Trophoblast cell (in vitro differentiated cells and primary cell): ENCODE measurements at regions not wholly inside any gene's neighbourhood (a gene's known extent, or its start where the extent isn't known, plus 50 kb on each side); places are given as distances from the start of the nearest gene placed in this dataset.

Experiments used
- DNase-seq, 2 donors: peaks; one replicate each; pipeline ENCODE4 v3.0.0-alpha.2; 2016
- H2AFZ ChIP-seq: 2 replicates; pipeline ENCODE4 v1.6.1; 2013; ENCODE audit warnings: low read length, moderate library complexity, mild to moderate bottlenecking; ENCODE audit not compliant: insufficient read depth, poor library complexity
- H2AK5ac ChIP-seq: 2 replicates; pipeline ENCODE4 v1.6.1; 2013; ENCODE audit warnings: mild to moderate bottlenecking, low read length
- H2BK120ac ChIP-seq: 2 replicates; pipeline ENCODE4 v1.6.1; 2013; ENCODE audit warnings: low read length, mild to moderate bottlenecking, moderate library complexity; ENCODE audit not compliant: insufficient read depth, poor library complexity
- H2BK12ac ChIP-seq: 2 replicates; pipeline ENCODE4 v1.6.1; 2013; ENCODE audit warnings: mild to moderate bottlenecking, low read length, moderate library complexity
- H2BK5ac ChIP-seq: 2 replicates; pipeline ENCODE4 v1.6.1; 2013; ENCODE audit warnings: low read length, low read depth, moderate library complexity, mild to moderate bottlenecking; ENCODE audit not compliant: poor library complexity
- H3K14ac ChIP-seq: 2 replicates; pipeline ENCODE4 v1.6.1; 2013; ENCODE audit warnings: mild to moderate bottlenecking, low read length
- H3K18ac ChIP-seq: 2 replicates; pipeline ENCODE4 v1.6.1; 2013; ENCODE audit warnings: mild to moderate bottlenecking, low read length
- H3K23ac ChIP-seq: 2 replicates; pipeline ENCODE4 v1.6.1; 2013; ENCODE audit warnings: low read length
- H3K27ac ChIP-seq: 2 replicates; pipeline ENCODE4 v1.5.1; 2013; ENCODE audit warnings: low read depth, mild to moderate bottlenecking, inconsistent platforms, low read length, moderate library complexity
- H3K27me3 ChIP-seq: 2 replicates; pipeline ENCODE4 v1.6.1; 2013; ENCODE audit warnings: inconsistent platforms, mild to moderate bottlenecking, low read length, moderate library complexity; ENCODE audit not compliant: insufficient read depth
- H3K36me3 ChIP-seq, 2 experiments: 1 replicate in 1 of 2; 2 replicates in 1 of 2; pipeline ENCODE4 v1.6.1; 2013; ENCODE audit warnings: low read length in 2 of 2, mild to moderate bottlenecking in 2 of 2, moderate library complexity in 1 of 2; ENCODE audit not compliant: insufficient read depth in 2 of 2, control insufficient read depth in 1 of 2
- H3K4ac ChIP-seq: 2 replicates; pipeline ENCODE4 v1.6.1; 2013; ENCODE audit warnings: low read depth, mild to moderate bottlenecking, low read length, moderate library complexity
- H3K4me1 ChIP-seq, 2 experiments: 1 replicate in 1 of 2; 2 replicates in 1 of 2; pipeline ENCODE4 v1.6.1; 2013; ENCODE audit warnings: low read length in 2 of 2, mild to moderate bottlenecking in 2 of 2, moderate library complexity in 1 of 2; ENCODE audit not compliant: insufficient read depth in 2 of 2, control insufficient read depth in 1 of 2
- H3K4me2 ChIP-seq: 2 replicates; pipeline ENCODE4 v1.6.1; 2013; ENCODE audit warnings: inconsistent platforms, mild to moderate bottlenecking, low read length, moderate library complexity
- H3K4me3 ChIP-seq: 2 replicates; pipeline ENCODE4 v1.5.1; 2013; ENCODE audit warnings: mild to moderate bottlenecking, low read depth, low read length, inconsistent platforms
- H3K79me1 ChIP-seq: one replicate; pipeline ENCODE4 v1.6.1; 2013; ENCODE audit warnings: low read length
- H3K79me2 ChIP-seq: 2 replicates; pipeline ENCODE4 v1.6.1; 2013; ENCODE audit warnings: low read length, mild to moderate bottlenecking; ENCODE audit not compliant: control insufficient read depth, insufficient read depth, poor library complexity
- H3K9ac ChIP-seq: 2 replicates; pipeline ENCODE4 v1.6.1; 2013; ENCODE audit warnings: mild to moderate bottlenecking, low read length
- H3K9me3 ChIP-seq: 2 replicates; pipeline ENCODE4 v1.6.1; 2013; ENCODE audit warnings: low read depth, mild to moderate bottlenecking, control low read depth, inconsistent platforms, low read length; ENCODE audit not compliant: insufficient read depth
- H4K12ac ChIP-seq: 2 replicates; pipeline ENCODE4 v1.6.1; 2013; ENCODE audit warnings: low read depth, mild to moderate bottlenecking, low read length, moderate library complexity
- H4K8ac ChIP-seq: 2 replicates; pipeline ENCODE4 v1.6.1; 2013; ENCODE audit warnings: low read depth, mild to moderate bottlenecking, low read length, moderate library complexity
- H4K91ac ChIP-seq: one replicate; pipeline ENCODE4 v1.6.1; 2013; ENCODE audit warnings: low read depth, mild to moderate bottlenecking, low read length, moderate library complexity
- whole genome bisulfite sequencing: extraction: QIAGEN DNeasy Blood & Tissue Kit; methylation state at CpG from one replicate; pipeline ENCODE4 v1.1.7; 2013; ENCODE audit warnings: missing lambda C conversion rate; ENCODE audit not compliant: insufficient read length, insufficient coverage; ENCODE audit errors: extremely low coverage; 5-methylcytosine and 5-hydroxymethylcytosine counted together

GRCh38 chr5:1692381-1692780, 107.3 kb downstream of the MRPL36 start:
- H3K4me1 ChIP-seq = no peaks in the 10 kb centered on the region
- H3K4me2 ChIP-seq = no peak overlapping the region
- no peak overlapping the region for H3K14ac ChIP-seq
- H2AFZ ChIP-seq = no peak overlapping the region
- H3K9me3 ChIP-seq = peaks cover 7% of the 10 kb centered on the region
- H2BK120ac ChIP-seq = no peak overlapping the region
- H3K18ac ChIP-seq = no peak overlapping the region
- H3K23ac ChIP-seq = no peak overlapping the region
- H3K79me2 ChIP-seq = no peaks in the 10 kb centered on the region
- DNase-seq = no peak
- no peak overlapping the region for H2BK5ac ChIP-seq
- no peak overlapping the region for H3K9ac ChIP-seq
- H2BK12ac ChIP-seq = no peak overlapping the region
- no peak overlapping the region for H4K91ac ChIP-seq
- H4K12ac ChIP-seq = no peak overlapping the region
- H3K79me1 ChIP-seq = no peaks in the 10 kb centered on the region
- no peak overlapping the region for H2AK5ac ChIP-seq
- H3K4ac ChIP-seq = no peak overlapping the region
- no peak overlapping the region for H3K4me3 ChIP-seq
- H3K27ac ChIP-seq = no peak overlapping the region
- WGBS = no CpG with 5 or more reads among the region's 2 CpGs
- H3K36me3 ChIP-seq = no peaks in the 10 kb centered on the region
- no peaks in the 10 kb centered on the region for H3K27me3 ChIP-seq
- no peak overlapping the region for H4K8ac ChIP-seq

DNA sequence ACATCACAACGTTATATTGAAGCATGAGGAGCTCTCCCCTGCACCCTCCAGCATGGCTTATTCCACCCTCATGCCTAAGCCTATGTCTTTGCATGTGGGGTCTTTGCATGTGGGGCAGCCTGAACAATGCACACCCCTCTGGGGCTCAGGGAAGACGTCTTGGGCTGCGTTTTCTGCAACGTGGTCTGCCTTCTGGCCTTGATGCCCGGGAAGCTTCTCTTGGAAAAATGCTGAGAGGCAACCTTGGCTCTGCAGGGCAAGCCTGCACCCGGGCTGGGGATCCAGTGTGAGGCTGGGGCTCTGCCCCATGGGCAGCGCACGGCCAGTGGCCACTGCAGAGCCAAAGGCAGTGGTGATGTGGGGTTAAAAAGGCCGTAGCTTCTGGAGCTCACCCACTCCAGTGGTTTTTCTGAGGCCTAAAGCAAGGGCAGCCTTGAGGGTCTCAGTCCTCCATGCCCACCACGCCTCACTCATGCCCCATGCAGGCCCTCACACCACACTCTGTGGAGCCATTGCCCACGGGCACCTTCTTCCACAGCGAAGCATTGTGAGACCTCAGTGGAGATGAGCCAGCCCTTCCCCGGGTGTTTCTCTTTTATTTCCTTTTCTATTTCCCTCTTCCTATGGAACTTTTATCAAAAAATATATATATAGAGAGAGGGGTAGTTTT, 112.2 kb downstream of the MRPL36 start:
- H3K79me2 ChIP-seq = no peaks in the 10 kb centered on the region

DNA sequence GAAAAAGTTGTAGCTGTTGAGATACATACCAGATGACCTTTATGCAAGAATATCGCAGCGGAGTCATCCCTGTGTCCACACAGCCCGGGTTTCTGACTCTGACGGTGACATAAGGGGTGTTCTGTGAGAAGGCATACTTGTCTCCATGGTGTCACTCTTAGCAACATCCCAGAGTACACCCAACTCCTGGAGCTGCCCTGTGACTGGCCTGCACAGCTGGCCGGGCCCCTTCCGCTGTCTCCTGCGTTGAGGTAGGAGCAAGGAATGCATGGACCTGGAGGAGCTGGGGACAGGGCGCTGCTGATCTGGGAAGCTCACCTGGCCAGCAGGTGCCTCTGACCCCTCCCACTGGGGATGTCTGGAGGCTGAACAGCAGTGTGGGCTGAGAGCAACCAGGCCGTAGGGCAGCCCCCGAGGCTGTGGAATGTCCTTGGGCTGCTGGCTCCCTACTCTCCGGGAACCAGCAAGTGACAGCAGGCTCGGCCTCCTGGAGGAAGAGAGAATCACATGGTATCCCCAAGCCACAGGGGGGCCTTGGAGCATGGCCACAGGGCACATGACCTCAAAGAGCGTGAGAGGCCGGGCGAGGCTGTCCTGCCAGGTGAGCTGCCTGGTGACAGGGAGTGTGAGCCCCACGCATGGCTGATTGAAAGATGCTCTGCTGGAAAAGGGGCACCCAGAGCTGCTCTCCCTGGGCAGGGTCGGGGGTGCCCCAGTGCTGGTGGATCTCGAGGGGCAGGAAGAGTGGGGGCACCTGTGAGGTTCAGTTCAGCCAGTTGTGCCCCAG, 113.4 kb downstream of the MRPL36 start:
- Histone ChIP-seq H3K79me1 (no peaks in the 10 kb centered on the region), H3K36me3 (no peaks in the 10 kb centered on the region), H3K9me3 (peaks cover 10% of the 10 kb centered on the region), H2BK5ac (no peak overlapping the region), H3K4me2 (no peak overlapping the region), H3K79me2 (no peaks in the 10 kb centered on the region), H3K4me3 (no peak overlapping the region), H4K91ac (no peak overlapping the region), H3K9ac (no peak overlapping the region), H2AK5ac (no peak overlapping the region), H3K14ac (no peak overlapping the region), H4K8ac (no peak overlapping the region), H3K23ac (no peak overlapping the region), H2BK120ac (no peak overlapping the region), H2AFZ (no peak overlapping the region), H3K18ac (no peak overlapping the region), H3K27me3 (no peaks in the 10 kb centered on the region), H3K27ac (no peak overlapping the region), H2BK12ac (no peak overlapping the region), H3K4me1 (no peaks in the 10 kb centered on the region), H3K4ac (no peak overlapping the region), H4K12ac (no peak overlapping the region)
- no CpG with 5 or more reads among the region's 18 CpGs for WGBS
- peak; percentile 3 to 5 for DNase-seq

More for the DNA sequence above, 112.2 kb downstream of the MRPL36 start:
- Histone ChIP-seq H3K4ac (no peak overlapping the region), H3K9me3 (peaks cover 9% of the 10 kb centered on the region), H3K4me2 (no peak overlapping the region), H3K36me3 (no peaks in the 10 kb centered on the region), H2AK5ac (no peak overlapping the region), H4K8ac (no peak overlapping the region), H3K18ac (no peak overlapping the region), H2BK5ac (no peak overlapping the region), H3K27ac (no peak overlapping the region), H3K4me1 (no peaks in the 10 kb centered on the region), H3K27me3 (no peaks in the 10 kb centered on the region), H3K14ac (no peak overlapping the region), H3K79me1 (no peaks in the 10 kb centered on the region), H2BK120ac (no peak overlapping the region), H2AFZ (no peak overlapping the region), H4K12ac (no peak overlapping the region), H3K23ac (no peak overlapping the region), H3K9ac (no peak overlapping the region), H3K4me3 (no peak overlapping the region), H2BK12ac (no peak overlapping the region), H4K91ac (no peak overlapping the region)
- no peak for DNase-seq
- no CpG with 5 or more reads among the region's 13 CpGs for WGBS

DNA sequence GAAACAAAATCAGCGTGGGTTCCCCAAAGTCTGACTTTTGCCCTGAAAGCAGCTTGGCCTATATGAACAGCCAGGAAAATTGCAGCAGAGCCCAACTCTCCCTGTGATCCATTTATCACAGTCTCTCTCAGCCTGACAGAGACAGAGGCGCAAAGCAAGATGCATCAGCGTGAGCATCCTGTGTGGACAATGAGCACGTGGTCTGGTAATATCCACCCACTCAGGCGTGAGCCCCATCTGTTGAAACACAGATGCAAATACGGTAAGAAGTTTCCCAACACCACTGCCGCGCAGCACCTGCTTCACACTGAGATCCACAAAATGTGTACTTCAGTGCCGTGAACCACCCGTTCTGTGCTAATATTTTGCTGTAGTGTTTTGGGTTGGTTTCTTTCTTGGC, 114.6 kb downstream of the MRPL36 start:
- WGBS = no CpG with 5 or more reads among the region's 10 CpGs
- Histone ChIP-seq H3K4me2 (no peak overlapping the region), H2BK5ac (no peak overlapping the region), H3K4me3 (no peak overlapping the region), H3K14ac (no peak overlapping the region), H2AFZ (no peak overlapping the region), H3K79me1 (no peaks in the 10 kb centered on the region), H3K79me2 (no peaks in the 10 kb centered on the region), H3K36me3 (no peaks in the 10 kb centered on the region), H4K8ac (no peak overlapping the region), H3K9ac (no peak overlapping the region), H3K4ac (no peak overlapping the region), H4K12ac (no peak overlapping the region), H2BK12ac (no peak overlapping the region), H3K4me1 (no peaks in the 10 kb centered on the region), H3K23ac (no peak overlapping the region), H4K91ac (no peak overlapping the region), H2BK120ac (no peak overlapping the region), H2AK5ac (no peak overlapping the region), H3K27ac (no peak overlapping the region), H3K9me3 (peaks cover 10% of the 10 kb centered on the region), H3K18ac (no peak overlapping the region), H3K27me3 (no peaks in the 10 kb centered on the region)
- no peak for DNase-seq
